Right atrium auricular region (tissue), 2 donors: ENCODE measurements at regions not wholly inside any gene's neighbourhood (a gene's known extent, or its start where the extent isn't known, plus 50 kb on each side); places are given as distances from the start of the nearest gene placed in this dataset.

Experiments
- DNase-seq: peaks from one replicate; pipeline ENCODE4 v3.0.0-alpha.2; 2019; ENCODE audit warnings: low spot score
- H3K27ac ChIP-seq, 2 donors: fragments of 200-600 bp; sonication (generic); 1 replicate in 1 of 2; 2 replicates in 1 of 2; pipeline ENCODE4 v1.5.1; 2016 to 2019
- H3K27me3 ChIP-seq, 2 donors: fragments of 200-600 bp; sonication (generic); one replicate each; pipeline versions ENCODE4 v1.5.1 to v1.6.0; 2017 to 2019
- H3K36me3 ChIP-seq: fragments of 200-600 bp; sonication (generic); one replicate; pipeline ENCODE4 v1.5.1; 2016
- H3K4me1 ChIP-seq, 2 donors: fragments of 200-600 bp; sonication (generic); one replicate each; pipeline versions ENCODE4 v1.5.1 to v1.6.0; 2017 to 2019
- H3K4me3 ChIP-seq, 2 donors: fragments of 200-600 bp; sonication (generic); 1 replicate in 1 of 2; 2 replicates in 1 of 2; pipeline ENCODE4 v1.5.1; 2017 to 2019; ENCODE audit warnings: mild to moderate bottlenecking in 1 of 2, moderate library complexity in 1 of 2
- H3K9me3 ChIP-seq, 2 donors: fragments of 200-600 bp; sonication (generic); one replicate each; pipeline ENCODE4 v1.5.1; 2019
- CTCF ChIP-seq, 2 donors: fragments of 200-600 bp; sonication (generic); IDR thresholded peaks; one replicate each; pipeline ENCODE4 v1.5.1; 2019; ENCODE audit warnings: antibody characterized with exemption in 2 of 2

- Histone ChIP-seq H3K27me3 (no peaks in the 10 kb centered on the region), H3K36me3 (no peaks in the 10 kb centered on the region), H3K4me3 (no peak overlapping the region), H3K27ac (no peak overlapping the region), H3K9me3 (no peaks in the 10 kb centered on the region), H3K4me1 (no peaks in the 10 kb centered on the region)
- no peak for TF ChIP-seq CTCF (IDR thresholded peaks at IDR 0.05)
- DNase-seq: no peak
These were observed 152.9 kb downstream of the HGF start for GRCh38 chr7:81616951-81617350.

GRCh38 chr7:81611805-81612204 lies 158.0 kb downstream of the HGF start:
- Histone ChIP-seq H3K4me3 (no peak overlapping the region), H3K4me1 (no peaks in the 10 kb centered on the region), H3K27ac (no peak overlapping the region), H3K27me3 (no peaks in the 10 kb centered on the region), H3K36me3 (no peaks in the 10 kb centered on the region), H3K9me3 (no peaks in the 10 kb centered on the region)
- no peak for DNase-seq
- TF ChIP-seq CTCF (IDR thresholded peaks at IDR 0.05): no peak

GRCh38 chr7:81611040-81611439 lies 158.8 kb downstream of the HGF start:
- Histone ChIP-seq H3K9me3 (no peaks in the 10 kb centered on the region), H3K4me3 (no peak overlapping the region), H3K4me1 (no peaks in the 10 kb centered on the region), H3K27me3 (no peaks in the 10 kb centered on the region), H3K27ac (no peak overlapping the region), H3K36me3 (no peaks in the 10 kb centered on the region)
- TF ChIP-seq CTCF (IDR thresholded peaks at IDR 0.05): no peak
- DNase-seq: no peak

GRCh38 chr7:81608748-81609382 lies 161.0 kb downstream of the HGF start:
- TF ChIP-seq CTCF (IDR thresholded peaks at IDR 0.05): no peak
- Histone ChIP-seq H3K4me1 (no peaks in the 10 kb centered on the region), H3K4me3 (no peak overlapping the region), H3K9me3 (no peaks in the 10 kb centered on the region), H3K27me3 (no peaks in the 10 kb centered on the region), H3K27ac (no peak overlapping the region), H3K36me3 (no peaks in the 10 kb centered on the region)
- DNase-seq: no peak

GRCh38 chr7:81607987-81608386 lies 161.9 kb downstream of the HGF start:
- no peak for DNase-seq
- no peak for TF ChIP-seq CTCF (IDR thresholded peaks at IDR 0.05)
- H3K4me3 ChIP-seq: no peak overlapping the region
- H3K36me3 ChIP-seq: no peaks in the 10 kb centered on the region
- H3K27me3 ChIP-seq: no peaks in the 10 kb centered on the region
- H3K27ac ChIP-seq: no peak overlapping the region
- H3K9me3 ChIP-seq: no peaks in the 10 kb centered on the region
- H3K4me1 ChIP-seq: no peaks in the 10 kb centered on the region
